Endothelial cell of umbilical vein (primary cell): ENCODE measurements at regions not wholly inside any gene's neighbourhood (a gene's known extent, or its start where the extent isn't known, plus 50 kb on each side); places are given as distances from the start of the nearest gene placed in this dataset.

Experiments
- CTCF ChIP-seq, 2 donors: IDR thresholded peaks; 1 replicate in 1 of 2; 2 replicates in 1 of 2; pipeline ENCODE4 v1.5.1; 2011; ENCODE audit warnings: low read length in 2 of 2, mild to moderate bottlenecking in 2 of 2, moderate library complexity in 2 of 2, control low read depth in 1 of 2, inconsistent platforms in 1 of 2, low read depth in 1 of 2; ENCODE audit not compliant: insufficient read depth in 1 of 2; ENCODE audit errors: extremely low read depth in 1 of 2
- EZH2 ChIP-seq: IDR thresholded peaks from 2 replicates; pipeline ENCODE4 v1.6.1; 2012; ENCODE audit warnings: borderline replicate concordance, low read depth, mild to moderate bottlenecking, moderate library complexity, low read length, inconsistent platforms; ENCODE audit not compliant: severe bottlenecking
- FOS ChIP-seq: IDR thresholded peaks from 2 replicates; pipeline ENCODE4 v1.6.1; 2011; ENCODE audit warnings: mild to moderate bottlenecking, low read length, moderate library complexity, borderline replicate concordance; ENCODE audit not compliant: insufficient read depth
- GATA2 ChIP-seq: IDR thresholded peaks from 2 replicates; pipeline ENCODE4 v1.7.0; 2011; ENCODE audit warnings: low read depth, mild to moderate bottlenecking, moderate library complexity, mixed read lengths, low read length; ENCODE audit not compliant: insufficient read length, insufficient read depth
- MAX ChIP-seq: IDR thresholded peaks from 2 replicates; pipeline ENCODE4 v1.6.1; 2011; ENCODE audit not compliant: insufficient read depth, insufficient read length
- MYC ChIP-seq: IDR thresholded peaks from one replicate; pipeline ENCODE4 v1.6.1; 2011; ENCODE audit warnings: mild to moderate bottlenecking, low read depth, low read length
- POLR2A ChIP-seq: IDR thresholded peaks from 2 replicates; pipeline ENCODE4 v1.6.1; 2012; ENCODE audit warnings: low read depth, mild to moderate bottlenecking, control low read depth, low read length

GRCh38 chr3:116912116-116912515 lies 202.5 kb downstream of the TUSC7 start:
- TF ChIP-seq FOS (no peak), POLR2A (no peak), MAX (no peak), CTCF (IDR thresholded peaks at IDR 0.05; ENCODE audit: extremely low read depth in 1 of 2, insufficient read depth in 1 of 2, low read depth in 1 of 2, low read length in 2 of 2) (no peak), EZH2 (no peak), GATA2 (no peak), MYC (no peak)
